ENCODE measurements at regions not wholly inside any gene's neighbourhood (a gene's known extent, or its start where the extent isn't known, plus 50 kb on each side); places are given as distances from the start of the nearest gene placed in this dataset.

- intact Hi-C loops (cut with DNase I, micrococcal nuclease), result no loop called here
- Histone ChIP-seq H3K4me1 (ENCODE audit: low read depth) (no peaks in the 10 kb centered on the region), H3K4me3 (no peak overlapping the region), H3K36me3 (ENCODE audit: low read depth) (no peaks in the 10 kb centered on the region), H3K9me3 (no peaks in the 10 kb centered on the region)
- no peak for TF ChIP-seq CTCF (IDR thresholded peaks at IDR 0.05)
- ATAC-seq (no peak), DNase-seq (no peak)
Measured at GRCh38 chr13:105135852-105136615, 1399.4 kb downstream of the EFNB2 start.

GRCh38 chr13:105127732-105128131 lies 1407.7 kb downstream of the EFNB2 start:
- no peak overlapping the region for H3K4me3 ChIP-seq
- TF ChIP-seq CTCF (IDR thresholded peaks at IDR 0.05), result no peak
- no peaks in the 10 kb centered on the region for H3K9me3 ChIP-seq
- ATAC-seq, result no peak
- H3K36me3 ChIP-seq (ENCODE audit: low read depth), result no peaks in the 10 kb centered on the region
- intact Hi-C loops (cut with DNase I, micrococcal nuclease), result no loop called here
- H3K4me1 ChIP-seq (ENCODE audit: low read depth), result no peaks in the 10 kb centered on the region
- no peak for DNase-seq

GRCh38 chr13:105121221-105121620 lies 1414.2 kb downstream of the EFNB2 start:
- Histone ChIP-seq H3K36me3 (ENCODE audit: low read depth) (no peaks in the 10 kb centered on the region), H3K4me1 (ENCODE audit: low read depth) (no peaks in the 10 kb centered on the region), H3K4me3 (no peak overlapping the region), H3K9me3 (no peaks in the 10 kb centered on the region)
- intact Hi-C loops (cut with DNase I, micrococcal nuclease), result no loop called here
- DNase-seq, result peak in 1 of 3 donors; percentile 42
- ATAC-seq, result peak; percentile 22
- no peak for TF ChIP-seq CTCF (IDR thresholded peaks at IDR 0.05)

GRCh38 chr13:105118426-105118985 lies 1417.0 kb downstream of the EFNB2 start:
- DNase-seq (no peak), ATAC-seq (no peak)
- Histone ChIP-seq H3K36me3 (ENCODE audit: low read depth) (no peaks in the 10 kb centered on the region), H3K4me3 (no peak overlapping the region), H3K4me1 (ENCODE audit: low read depth) (no peaks in the 10 kb centered on the region), H3K9me3 (peaks cover 2% of the 10 kb centered on the region)
- TF ChIP-seq CTCF (IDR thresholded peaks at IDR 0.05), result no peak
- intact Hi-C loops (cut with DNase I, micrococcal nuclease), result no loop called here

- H3K9me3 ChIP-seq, result peaks cover 2% of the 10 kb centered on the region
- DNase-seq (no peak), ATAC-seq (no peak)
- no peak for TF ChIP-seq CTCF (IDR thresholded peaks at IDR 0.05)
- H3K4me3 ChIP-seq, result no peak overlapping the region
- H3K4me1 ChIP-seq (ENCODE audit: low read depth), result no peaks in the 10 kb centered on the region
- no peaks in the 10 kb centered on the region for H3K36me3 ChIP-seq (ENCODE audit: low read depth)
- intact Hi-C loops (cut with DNase I, micrococcal nuclease), result no loop called here
Measured at GRCh38 chr13:105116966-105117365, 1418.5 kb downstream of the EFNB2 start.
